ENCODE measurements at regions not wholly inside any gene's neighbourhood (a gene's known extent, or its start where the extent isn't known, plus 50 kb on each side); places are given as distances from the start of the nearest gene placed in this dataset.

DNA sequence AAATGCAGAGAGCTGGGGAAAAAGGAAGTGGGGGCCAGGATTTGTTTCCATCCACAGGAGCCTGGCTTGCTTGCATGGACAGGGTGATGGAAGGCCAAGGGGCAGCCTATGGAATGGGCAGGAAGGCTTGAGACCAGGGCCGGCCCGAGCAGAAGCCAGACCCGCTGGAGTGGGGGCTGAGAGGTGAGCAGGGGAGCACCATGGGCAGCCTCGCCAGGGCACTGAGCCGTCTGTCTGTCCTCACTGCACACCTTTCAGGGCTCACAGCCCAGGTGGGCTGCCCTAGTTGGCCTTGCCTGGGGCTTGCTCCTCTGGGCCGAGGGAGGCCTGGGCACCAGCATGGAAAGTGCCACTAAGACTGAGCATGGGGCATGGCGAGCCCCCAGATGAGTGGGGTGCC lies 58.6 kb upstream of the CNOT6 start:
- TF ChIP-seq, protein P1, sequence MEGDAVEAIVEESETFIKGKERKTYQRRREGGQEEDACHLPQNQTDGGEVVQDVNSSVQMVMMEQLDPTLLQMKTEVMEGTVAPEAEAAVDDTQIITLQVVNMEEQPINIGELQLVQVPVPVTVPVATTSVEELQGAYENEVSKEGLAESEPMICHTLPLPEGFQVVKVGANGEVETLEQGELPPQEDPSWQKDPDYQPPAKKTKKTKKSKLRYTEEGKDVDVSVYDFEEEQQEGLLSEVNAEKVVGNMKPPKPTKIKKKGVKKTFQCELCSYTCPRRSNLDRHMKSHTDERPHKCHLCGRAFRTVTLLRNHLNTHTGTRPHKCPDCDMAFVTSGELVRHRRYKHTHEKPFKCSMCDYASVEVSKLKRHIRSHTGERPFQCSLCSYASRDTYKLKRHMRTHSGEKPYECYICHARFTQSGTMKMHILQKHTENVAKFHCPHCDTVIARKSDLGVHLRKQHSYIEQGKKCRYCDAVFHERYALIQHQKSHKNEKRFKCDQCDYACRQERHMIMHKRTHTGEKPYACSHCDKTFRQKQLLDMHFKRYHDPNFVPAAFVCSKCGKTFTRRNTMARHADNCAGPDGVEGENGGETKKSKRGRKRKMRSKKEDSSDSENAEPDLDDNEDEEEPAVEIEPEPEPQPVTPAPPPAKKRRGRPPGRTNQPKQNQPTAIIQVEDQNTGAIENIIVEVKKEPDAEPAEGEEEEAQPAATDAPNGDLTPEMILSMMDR (IDR thresholded peaks at IDR 0.05; ENCODE audit: low read depth, low read length, poor library complexity, severe bottlenecking), result no peak
- no peak for TF ChIP-seq EZH2phosphoT487 (IDR thresholded peaks at IDR 0.05; ENCODE audit: borderline replicate concordance, low read length)
